Body of pancreas (tissue), 4 donors: ENCODE measurements at regions not wholly inside any gene's neighbourhood (a gene's known extent, or its start where the extent isn't known, plus 50 kb on each side); places are given as distances from the start of the nearest gene placed in this dataset. TPM values are rescaled to one million over a fixed set of nuclear protein-coding genes. Genes with fewer than 3 reads are reported as not detected.

Source experiments
- ATAC-seq: fragments of 150-250 bp; one replicate; pipeline ENCODE4 v1.9.1; 2016
- DNase-seq, 4 donors: peaks; one replicate each; pipeline ENCODE4 v3.0.0-alpha.2; 2019
- H3K27ac ChIP-seq, 4 donors: fragments of 200-600 bp; sonication (generic); 1 replicate in 3 of 4; 2 replicates in 1 of 4; pipeline versions ENCODE4 v1.5.1 to v1.6.1; 2016 to 2019; ENCODE audit warnings: mild to moderate bottlenecking in 1 of 4, mixed read lengths in 1 of 4, moderate library complexity in 1 of 4
- H3K27me3 ChIP-seq, 2 donors: fragments of 200-600 bp; sonication (generic); one replicate each; pipeline ENCODE4 v1.6.0; 2016; ENCODE audit warnings: mild to moderate bottlenecking in 1 of 2
- H3K36me3 ChIP-seq, 2 donors: fragments of 200-600 bp; sonication (generic); replicated peaks in 1 of 2; 2 replicates each; pipeline ENCODE4 v1.5.1; 2016; ENCODE audit warnings: low read depth in 2 of 2; ENCODE audit not compliant: insufficient read depth in 1 of 2
- H3K4me1 ChIP-seq: fragments of 200-600 bp; sonication (generic); one replicate; pipeline ENCODE4 v1.6.0; 2016
- H3K4me3 ChIP-seq, 2 donors: fragments of 200-600 bp; sonication (generic); 1 replicate in 1 of 2; 2 replicates in 1 of 2; pipeline ENCODE4 v1.5.1; 2016 to 2019
- H3K9me3 ChIP-seq, 3 donors: fragments of 200-600 bp; sonication (generic); 1 replicate in 2 of 3; 2 replicates in 1 of 3; pipeline ENCODE4 v1.5.1; 2016
- POLR2A ChIP-seq, 3 donors: fragments of 450-650 bp; IDR thresholded peaks; one replicate each; pipeline ENCODE4 v1.6.1; 2016; ENCODE audit warnings: antibody characterized with exemption in 3 of 3, mild to moderate bottlenecking in 2 of 3
- WGBS, 2 donors: methylation state at CpG; one replicate each; pipeline ENCODE4 v1.1.5; 2017; 5-methylcytosine and 5-hydroxymethylcytosine counted together
- intact Hi-C: fragments of 100-400 bp; cut with DNase I; formaldehyde crosslinking; loops from one replicate; pipeline ENCODE4 v1.15.1; 2023
- small RNA-seq: library from RNA; depleted of rRNA; stranded (forward); fragments of <200 nt; gene quantifications from one replicate; pipeline ENCODE3, GENCODE V24; 2016
- TF ChIP-seq, protein P1 (sequence below), 7 experiments: fragments of 450-650 bp in 4 of 7; fragments of 200-600 bp in 3 of 7; sonication (generic) in 3 of 7; IDR thresholded peaks; one replicate each; pipeline ENCODE4 v1.5.1; 2016 to 2019; ENCODE audit warnings: antibody characterized with exemption in 7 of 7

GRCh38 chr2:238797537-238797936, 50.3 kb upstream of the TWIST2 start:
- intact Hi-C loops, result no loop called here
- no peak overlapping the region for H3K27ac ChIP-seq
- no peak for ATAC-seq

More at GRCh38 chr2:238797537-238797936, 50.3 kb upstream of the TWIST2 start:
- no peaks in the 10 kb centered on the region for H3K36me3 ChIP-seq
- no peak overlapping the region for H3K4me3 ChIP-seq
- no peaks in the 10 kb centered on the region for H3K4me1 ChIP-seq
- no peaks in the 10 kb centered on the region for H3K9me3 ChIP-seq
- no peak for TF ChIP-seq POLR2A (IDR thresholded peaks at IDR 0.05)
- TF ChIP-seq, protein P1, sequence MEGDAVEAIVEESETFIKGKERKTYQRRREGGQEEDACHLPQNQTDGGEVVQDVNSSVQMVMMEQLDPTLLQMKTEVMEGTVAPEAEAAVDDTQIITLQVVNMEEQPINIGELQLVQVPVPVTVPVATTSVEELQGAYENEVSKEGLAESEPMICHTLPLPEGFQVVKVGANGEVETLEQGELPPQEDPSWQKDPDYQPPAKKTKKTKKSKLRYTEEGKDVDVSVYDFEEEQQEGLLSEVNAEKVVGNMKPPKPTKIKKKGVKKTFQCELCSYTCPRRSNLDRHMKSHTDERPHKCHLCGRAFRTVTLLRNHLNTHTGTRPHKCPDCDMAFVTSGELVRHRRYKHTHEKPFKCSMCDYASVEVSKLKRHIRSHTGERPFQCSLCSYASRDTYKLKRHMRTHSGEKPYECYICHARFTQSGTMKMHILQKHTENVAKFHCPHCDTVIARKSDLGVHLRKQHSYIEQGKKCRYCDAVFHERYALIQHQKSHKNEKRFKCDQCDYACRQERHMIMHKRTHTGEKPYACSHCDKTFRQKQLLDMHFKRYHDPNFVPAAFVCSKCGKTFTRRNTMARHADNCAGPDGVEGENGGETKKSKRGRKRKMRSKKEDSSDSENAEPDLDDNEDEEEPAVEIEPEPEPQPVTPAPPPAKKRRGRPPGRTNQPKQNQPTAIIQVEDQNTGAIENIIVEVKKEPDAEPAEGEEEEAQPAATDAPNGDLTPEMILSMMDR (IDR thresholded peaks at IDR 0.05), result no peak
- no peak for DNase-seq
- WGBS, 2 donors, result 64 to 80% methylated on average over 7 to 8 of the region's 8 CpGs
- H3K27me3 ChIP-seq, result no peaks in the 10 kb centered on the region

Small RNA genes in the stretch of these regions (small RNA-seq; reads per million reads assigned to genes)
- not detected for gene AC113618.1
